ENCODE measurements at regions not wholly inside any gene's neighbourhood (a gene's known extent, or its start where the extent isn't known, plus 50 kb on each side); places are given as distances from the start of the nearest gene placed in this dataset.

DNA sequence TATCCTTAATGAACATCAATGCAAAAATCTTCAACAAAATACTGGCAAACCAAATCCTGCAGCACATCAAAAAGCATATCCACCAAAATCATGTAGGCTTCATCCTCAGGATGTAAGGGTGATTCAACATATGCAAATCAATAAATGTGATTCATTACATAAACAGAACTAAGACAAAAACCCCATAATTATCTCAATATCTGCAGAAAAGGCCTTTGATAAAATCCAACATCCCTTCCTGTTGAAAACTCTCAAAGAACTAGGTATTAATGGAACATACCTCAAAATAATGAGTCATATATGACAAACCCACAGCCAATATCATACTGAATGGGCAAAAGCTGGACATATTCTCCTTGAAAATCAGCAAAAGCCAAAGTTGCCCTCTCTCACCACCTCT is 54.6 kb upstream of the DEPDC1 start:
- Histone ChIP-seq H3K27me3 (ENCODE audit: control insufficient read depth, insufficient read depth, low read length) (no peaks in the 10 kb centered on the region), H3K36me3 (ENCODE audit: control insufficient read depth, insufficient read depth, low read length) (no peaks in the 10 kb centered on the region), H3K27ac (ENCODE audit: low read depth, low read length) (no peak overlapping the region), H3K4me3 (ENCODE audit: low read length) (no peak overlapping the region), H3K4me1 (ENCODE audit: control insufficient read depth, insufficient read depth, low read length) (no peaks in the 10 kb centered on the region), H3K9ac (ENCODE audit: low read length) (no peak overlapping the region)

DNA sequence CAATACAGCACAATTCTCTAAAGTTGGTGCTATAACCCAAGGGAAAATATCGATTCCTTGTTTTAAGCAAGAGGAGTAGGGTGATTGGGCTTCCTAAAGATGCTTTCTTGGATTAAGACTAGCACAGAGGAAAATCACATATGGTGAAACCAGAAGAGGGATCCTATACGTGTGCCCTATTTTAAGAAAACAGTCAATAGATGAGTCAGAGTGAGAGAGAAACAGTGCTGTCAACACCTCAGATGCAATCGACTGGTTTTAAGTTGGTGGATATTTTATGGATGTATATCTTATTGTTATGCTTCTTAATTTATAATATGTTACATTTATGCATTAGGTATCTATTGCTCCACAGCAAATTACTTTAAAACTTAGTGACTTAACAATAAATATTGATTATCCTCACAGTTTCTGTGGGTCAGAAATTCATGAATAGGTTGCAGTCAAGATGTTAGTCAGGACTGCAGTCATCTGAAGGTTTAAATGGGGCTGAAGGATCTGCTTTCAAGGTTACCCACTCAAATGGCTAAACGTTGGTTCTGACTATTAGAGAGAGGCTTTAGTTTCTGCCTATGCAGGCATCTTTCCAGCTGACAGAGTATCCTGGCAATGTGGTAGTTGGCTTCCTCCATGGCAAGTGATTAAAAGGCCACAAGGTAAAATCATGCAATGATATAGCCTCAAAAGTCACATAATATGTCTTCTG is 61.6 kb upstream of the DEPDC1 start:
- H3K4me3 ChIP-seq (ENCODE audit: low read length): no peak overlapping the region
- no peak overlapping the region for H3K9ac ChIP-seq (ENCODE audit: low read length)
- H3K4me1 ChIP-seq (ENCODE audit: control insufficient read depth, insufficient read depth, low read length): no peaks in the 10 kb centered on the region
- no peaks in the 10 kb centered on the region for H3K36me3 ChIP-seq (ENCODE audit: control insufficient read depth, insufficient read depth, low read length)
- H3K27me3 ChIP-seq (ENCODE audit: control insufficient read depth, insufficient read depth, low read length): no peaks in the 10 kb centered on the region
- H3K27ac ChIP-seq (ENCODE audit: low read depth, low read length): no peak overlapping the region

DNA sequence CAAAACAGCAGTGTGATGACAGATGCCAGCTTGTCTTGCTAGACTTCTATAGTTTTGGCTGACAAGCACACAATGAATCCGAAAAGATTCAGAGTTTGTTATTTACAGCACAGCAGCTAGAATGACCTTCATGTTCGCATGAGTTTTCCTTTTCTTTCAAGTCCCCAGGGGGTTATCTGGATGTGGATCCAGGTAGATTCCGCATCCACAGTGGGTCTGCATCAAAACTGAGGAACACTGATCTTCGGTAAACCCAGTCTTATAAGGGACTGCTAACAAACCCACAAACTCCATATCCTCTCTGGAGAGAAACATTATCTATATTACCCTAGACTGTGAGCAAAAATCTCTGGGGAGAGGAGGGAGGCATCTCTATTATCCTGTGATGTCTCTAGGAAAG is 69.0 kb upstream of the DEPDC1 start:
- no peaks in the 10 kb centered on the region for H3K36me3 ChIP-seq (ENCODE audit: control insufficient read depth, insufficient read depth, low read length)
- no peaks in the 10 kb centered on the region for H3K27me3 ChIP-seq (ENCODE audit: control insufficient read depth, insufficient read depth, low read length)
- no peak overlapping the region for H3K27ac ChIP-seq (ENCODE audit: low read depth, low read length)
- no peaks in the 10 kb centered on the region for H3K4me1 ChIP-seq (ENCODE audit: control insufficient read depth, insufficient read depth, low read length)
- H3K9ac ChIP-seq (ENCODE audit: low read length): no peak overlapping the region
- no peak overlapping the region for H3K4me3 ChIP-seq (ENCODE audit: low read length)

DNA sequence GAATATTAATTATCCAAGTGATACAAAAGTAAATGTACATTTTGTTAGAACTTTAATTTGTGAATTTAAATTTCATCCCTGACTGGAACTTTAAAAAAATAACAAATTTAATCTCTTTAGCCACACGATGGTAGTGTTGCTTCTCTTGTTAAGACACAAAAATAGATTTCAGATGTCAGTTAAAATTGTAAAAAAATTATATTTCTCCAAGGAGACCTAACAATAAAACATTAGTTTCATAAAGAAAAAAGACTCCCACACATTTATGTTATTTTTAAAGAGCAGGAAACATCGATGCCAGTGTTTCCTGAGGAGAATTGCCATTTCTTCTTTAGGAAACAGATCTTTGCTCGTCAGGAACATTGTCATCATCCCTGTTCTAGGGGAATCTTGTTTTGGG is 74.0 kb upstream of the DEPDC1 start:
- Histone ChIP-seq H3K4me1 (ENCODE audit: control insufficient read depth, insufficient read depth, low read length) (no peaks in the 10 kb centered on the region), H3K27me3 (ENCODE audit: control insufficient read depth, insufficient read depth, low read length) (no peaks in the 10 kb centered on the region), H3K36me3 (ENCODE audit: control insufficient read depth, insufficient read depth, low read length) (no peaks in the 10 kb centered on the region), H3K27ac (ENCODE audit: low read depth, low read length) (no peak overlapping the region), H3K4me3 (ENCODE audit: low read length) (no peak overlapping the region), H3K9ac (ENCODE audit: low read length) (no peak overlapping the region)

DNA sequence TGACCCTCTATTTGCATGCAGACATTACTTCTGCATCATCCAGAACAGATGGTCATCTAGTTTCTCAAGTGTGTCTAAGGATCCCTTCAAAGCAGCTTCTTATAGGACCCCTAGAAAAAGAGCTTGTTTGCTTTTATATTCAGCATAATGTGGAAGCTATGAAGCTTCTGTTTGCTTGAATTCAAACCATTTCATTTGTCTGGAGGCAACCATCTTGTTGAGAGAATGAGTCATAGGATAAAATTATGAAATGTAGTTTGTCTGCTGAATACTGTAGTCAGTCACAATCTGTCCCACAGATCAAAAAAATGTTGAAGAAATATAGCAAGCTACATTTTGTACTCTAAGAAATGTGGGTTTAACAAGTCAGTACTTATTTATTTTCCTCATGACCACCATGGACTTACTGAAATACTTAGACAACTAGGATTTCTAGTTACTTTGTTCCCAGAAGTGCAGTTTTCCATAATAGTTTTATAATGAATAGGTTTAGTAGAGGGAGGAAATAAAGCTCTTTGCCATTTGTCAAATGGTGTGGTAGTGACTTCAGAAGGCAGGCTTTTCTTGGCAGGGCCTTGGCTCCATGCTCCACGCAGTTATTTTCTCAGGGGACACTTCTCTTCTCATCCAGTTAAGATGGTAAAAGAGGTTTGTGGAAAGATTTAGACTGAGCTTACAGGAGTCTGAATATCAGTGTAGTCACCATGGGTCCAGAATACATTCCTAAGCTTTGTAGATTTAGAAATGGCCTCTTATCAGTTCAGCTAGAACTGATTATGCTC is 74.8 kb upstream of the DEPDC1 start:
- H3K27ac ChIP-seq (ENCODE audit: low read depth, low read length): no peak overlapping the region
- H3K4me3 ChIP-seq (ENCODE audit: low read length): no peak overlapping the region
- H3K36me3 ChIP-seq (ENCODE audit: control insufficient read depth, insufficient read depth, low read length): no peaks in the 10 kb centered on the region
- no peaks in the 10 kb centered on the region for H3K4me1 ChIP-seq (ENCODE audit: control insufficient read depth, insufficient read depth, low read length)
- H3K9ac ChIP-seq (ENCODE audit: low read length): no peak overlapping the region
- H3K27me3 ChIP-seq (ENCODE audit: control insufficient read depth, insufficient read depth, low read length): no peaks in the 10 kb centered on the region

DNA sequence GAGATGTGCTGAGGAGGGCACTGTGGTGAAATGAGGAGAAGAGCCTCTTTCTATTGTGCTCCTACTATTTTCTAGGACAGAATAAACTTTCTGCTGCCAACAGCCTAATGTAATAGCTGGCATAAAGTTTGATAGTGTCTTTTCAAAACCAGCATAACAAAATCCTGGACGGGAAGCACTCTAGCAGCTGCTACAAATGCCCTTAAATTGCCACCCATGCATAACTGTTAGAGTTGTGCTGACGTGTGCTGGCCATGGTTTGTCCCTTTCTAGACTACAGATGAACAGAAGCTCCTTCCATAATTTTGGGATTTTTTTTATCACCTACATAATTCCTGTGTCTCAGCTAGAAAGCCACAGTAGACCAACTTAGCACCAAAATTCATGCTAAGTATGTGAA is 88.5 kb upstream of the DEPDC1 start:
- Histone ChIP-seq H3K4me3 (ENCODE audit: low read length) (no peak overlapping the region), H3K36me3 (ENCODE audit: control insufficient read depth, insufficient read depth, low read length) (no peaks in the 10 kb centered on the region), H3K27ac (ENCODE audit: low read depth, low read length) (no peak overlapping the region), H3K4me1 (ENCODE audit: control insufficient read depth, insufficient read depth, low read length) (no peaks in the 10 kb centered on the region), H3K9ac (ENCODE audit: low read length) (no peak overlapping the region), H3K27me3 (ENCODE audit: control insufficient read depth, insufficient read depth, low read length) (no peaks in the 10 kb centered on the region)

DNA sequence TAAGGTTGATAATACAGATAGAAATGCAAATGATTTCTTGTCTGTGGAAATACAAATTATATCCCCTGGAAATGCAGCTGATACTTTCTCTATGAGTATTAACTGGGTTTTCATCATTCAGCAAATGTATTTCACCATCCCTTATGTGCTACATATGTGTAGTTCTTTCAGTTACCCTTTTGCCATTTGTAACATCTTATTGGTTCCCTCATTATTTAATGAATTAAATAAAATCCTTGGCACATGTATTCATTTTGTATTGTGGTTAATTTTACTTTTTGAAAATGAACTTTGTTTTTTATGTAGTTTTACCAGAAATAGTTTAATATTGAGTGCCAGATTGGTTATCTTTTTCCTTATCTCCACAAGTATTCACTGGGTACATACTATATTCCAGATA is 89.9 kb upstream of the DEPDC1 start:
- Histone ChIP-seq H3K27ac (ENCODE audit: low read depth, low read length) (no peak overlapping the region), H3K4me1 (ENCODE audit: control insufficient read depth, insufficient read depth, low read length) (no peaks in the 10 kb centered on the region), H3K4me3 (ENCODE audit: low read length) (no peak overlapping the region), H3K36me3 (ENCODE audit: control insufficient read depth, insufficient read depth, low read length) (no peaks in the 10 kb centered on the region), H3K9ac (ENCODE audit: low read length) (no peak overlapping the region), H3K27me3 (ENCODE audit: control insufficient read depth, insufficient read depth, low read length) (no peaks in the 10 kb centered on the region)

DNA sequence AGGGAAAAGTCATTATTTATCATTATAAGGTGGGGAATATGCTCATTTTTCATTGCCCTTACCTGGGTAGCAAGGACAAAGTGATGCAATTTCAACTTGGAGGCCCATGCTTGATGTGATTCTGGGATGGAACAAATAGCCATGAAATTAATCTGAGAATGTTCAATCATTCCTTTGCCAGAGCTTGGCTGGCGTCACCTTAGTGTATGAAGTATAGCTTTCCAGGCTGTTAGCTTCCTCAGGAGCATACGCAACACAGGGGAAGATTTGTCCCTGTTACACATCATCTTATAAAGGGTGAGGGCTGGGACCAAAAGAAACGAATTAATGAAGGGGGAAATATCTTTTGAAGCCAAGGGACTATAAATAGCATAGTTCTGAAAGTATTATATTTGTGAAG is 91.4 kb upstream of the DEPDC1 start:
- Histone ChIP-seq H3K4me1 (ENCODE audit: control insufficient read depth, insufficient read depth, low read length) (no peaks in the 10 kb centered on the region), H3K4me3 (ENCODE audit: low read length) (no peak overlapping the region), H3K27me3 (ENCODE audit: control insufficient read depth, insufficient read depth, low read length) (no peaks in the 10 kb centered on the region), H3K36me3 (ENCODE audit: control insufficient read depth, insufficient read depth, low read length) (no peaks in the 10 kb centered on the region), H3K27ac (ENCODE audit: low read depth, low read length) (no peak overlapping the region), H3K9ac (ENCODE audit: low read length) (no peak overlapping the region)

DNA sequence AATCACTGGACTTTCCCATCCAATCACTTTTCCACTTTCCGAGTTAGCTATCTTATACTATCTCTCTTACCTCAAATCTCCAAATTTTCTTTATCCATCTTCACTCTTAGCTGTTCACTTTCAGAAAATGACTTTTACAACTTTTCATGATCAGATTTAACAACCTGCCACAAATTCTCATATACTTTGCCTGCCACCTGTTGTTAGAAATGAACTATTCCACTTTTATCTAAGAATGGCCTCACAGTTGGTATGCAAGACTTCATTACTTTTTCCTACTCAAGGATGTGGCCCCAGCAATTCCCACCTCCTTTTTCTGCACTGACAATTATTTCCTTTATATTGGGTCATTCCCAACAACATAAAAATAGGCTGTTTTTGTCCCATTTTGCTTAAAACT is 93.6 kb upstream of the DEPDC1 start:
- Histone ChIP-seq H3K9ac (ENCODE audit: low read length) (no peak overlapping the region), H3K4me1 (ENCODE audit: control insufficient read depth, insufficient read depth, low read length) (no peaks in the 10 kb centered on the region), H3K36me3 (ENCODE audit: control insufficient read depth, insufficient read depth, low read length) (no peaks in the 10 kb centered on the region), H3K4me3 (ENCODE audit: low read length) (no peak overlapping the region), H3K27me3 (ENCODE audit: control insufficient read depth, insufficient read depth, low read length) (no peaks in the 10 kb centered on the region), H3K27ac (ENCODE audit: low read depth, low read length) (no peak overlapping the region)

DNA sequence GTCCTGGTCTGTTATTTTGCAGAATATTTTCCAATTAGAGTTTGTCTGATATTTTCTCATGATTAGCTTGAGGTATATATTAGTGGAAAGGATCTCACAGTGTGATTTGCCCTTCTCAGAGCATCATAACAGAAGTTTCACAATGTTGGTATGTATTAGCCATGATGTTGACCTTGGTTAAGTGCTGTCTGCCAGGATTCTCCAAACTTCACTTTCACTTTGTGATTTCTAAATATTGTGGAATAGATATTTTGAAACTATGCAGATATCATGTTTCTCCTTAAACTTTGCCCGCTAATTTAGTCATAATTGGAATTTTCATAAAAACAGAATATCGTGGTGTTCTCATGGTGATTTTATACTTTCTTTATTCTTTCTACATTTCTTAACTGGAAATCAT is 98.0 kb upstream of the DEPDC1 start:
- Histone ChIP-seq H3K4me3 (ENCODE audit: low read length) (no peak overlapping the region), H3K9ac (ENCODE audit: low read length) (no peak overlapping the region), H3K36me3 (ENCODE audit: control insufficient read depth, insufficient read depth, low read length) (no peaks in the 10 kb centered on the region), H3K27me3 (ENCODE audit: control insufficient read depth, insufficient read depth, low read length) (no peaks in the 10 kb centered on the region), H3K4me1 (ENCODE audit: control insufficient read depth, insufficient read depth, low read length) (no peaks in the 10 kb centered on the region), H3K27ac (ENCODE audit: low read depth, low read length) (no peak overlapping the region)

DNA sequence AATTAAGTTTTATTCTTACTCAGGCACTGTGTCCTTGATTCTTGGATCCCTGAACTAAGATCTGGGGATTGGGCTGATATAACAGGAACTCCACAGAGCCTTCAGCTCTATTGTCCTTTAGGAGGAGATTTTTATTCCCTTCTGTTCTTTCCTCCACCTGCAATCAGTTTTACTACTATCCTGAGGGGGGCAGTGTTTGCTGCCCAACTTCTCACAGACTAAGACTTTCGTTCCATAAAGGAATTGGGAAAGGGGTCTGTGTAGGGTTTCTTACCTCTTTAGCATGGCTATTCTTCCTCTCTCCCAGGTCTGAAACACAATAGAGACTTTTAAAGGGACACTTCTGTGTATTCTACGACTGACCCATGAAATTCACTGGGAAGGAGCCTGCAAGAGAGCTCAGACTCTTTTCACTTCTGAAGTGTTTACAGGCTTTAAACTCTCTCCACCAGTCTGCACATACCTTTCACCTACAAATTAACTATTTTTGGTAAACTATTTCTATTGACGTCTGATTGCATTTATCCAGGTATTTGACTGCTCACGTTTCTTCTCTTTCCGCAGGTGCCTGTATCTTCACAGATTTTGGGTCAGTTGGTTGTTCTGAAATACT is 103.3 kb upstream of the DEPDC1 start:
- no peak overlapping the region for H3K9ac ChIP-seq (ENCODE audit: low read length)
- no peaks in the 10 kb centered on the region for H3K4me1 ChIP-seq (ENCODE audit: control insufficient read depth, insufficient read depth, low read length)
- H3K27ac ChIP-seq (ENCODE audit: low read depth, low read length): no peak overlapping the region
- H3K36me3 ChIP-seq (ENCODE audit: control insufficient read depth, insufficient read depth, low read length): no peaks in the 10 kb centered on the region
- no peak overlapping the region for H3K4me3 ChIP-seq (ENCODE audit: low read length)
- H3K27me3 ChIP-seq (ENCODE audit: control insufficient read depth, insufficient read depth, low read length): no peaks in the 10 kb centered on the region

DNA sequence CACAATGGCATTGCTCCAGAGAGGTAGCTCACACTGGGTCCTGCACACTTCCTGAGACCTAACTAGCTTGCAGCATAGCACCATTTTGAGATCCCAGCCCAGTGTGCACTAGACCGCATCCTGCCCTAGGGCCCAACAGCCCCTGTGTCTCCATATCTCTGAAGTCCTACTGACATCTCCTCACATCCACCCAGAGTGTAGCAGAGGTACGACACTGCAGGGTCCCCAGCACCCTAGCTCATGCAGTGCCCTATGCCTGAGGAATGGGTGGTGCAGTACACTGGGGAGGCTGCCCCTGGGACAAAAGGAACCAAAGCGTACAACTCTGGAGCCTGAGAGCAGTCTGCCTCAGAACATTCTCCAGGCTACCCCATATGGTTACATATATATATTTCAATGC is 111.4 kb upstream of the DEPDC1 start:
- Histone ChIP-seq H3K27ac (ENCODE audit: low read depth, low read length) (no peak overlapping the region), H3K36me3 (ENCODE audit: control insufficient read depth, insufficient read depth, low read length) (no peaks in the 10 kb centered on the region), H3K27me3 (ENCODE audit: control insufficient read depth, insufficient read depth, low read length) (no peaks in the 10 kb centered on the region), H3K9ac (ENCODE audit: low read length) (no peak overlapping the region), H3K4me3 (ENCODE audit: low read length) (no peak overlapping the region), H3K4me1 (ENCODE audit: control insufficient read depth, insufficient read depth, low read length) (no peaks in the 10 kb centered on the region)

DNA sequence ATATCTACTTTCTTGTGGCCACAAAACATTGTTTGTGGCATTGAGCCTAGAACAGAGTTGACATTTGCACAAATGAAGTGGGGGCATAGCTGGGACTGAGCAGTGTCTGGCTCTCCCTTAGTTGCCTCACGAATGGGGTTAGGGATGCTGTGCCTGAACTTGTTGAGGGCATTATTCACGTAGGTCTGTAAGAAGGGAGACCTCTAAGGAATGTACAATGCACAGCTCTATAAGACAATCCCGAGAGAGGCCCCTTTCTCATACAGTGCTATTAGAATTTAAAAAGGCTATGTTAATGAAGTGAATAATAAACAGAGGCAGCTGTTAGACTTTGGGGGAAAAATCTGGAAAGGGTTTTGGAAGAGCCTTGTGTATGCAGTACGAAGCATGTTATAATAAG is 118.4 kb upstream of the DEPDC1 start:
- no peak overlapping the region for H3K27ac ChIP-seq (ENCODE audit: low read depth, low read length)
- no peaks in the 10 kb centered on the region for H3K27me3 ChIP-seq (ENCODE audit: control insufficient read depth, insufficient read depth, low read length)
- no peak overlapping the region for H3K4me3 ChIP-seq (ENCODE audit: low read length)
- H3K4me1 ChIP-seq (ENCODE audit: control insufficient read depth, insufficient read depth, low read length): no peaks in the 10 kb centered on the region
- no peaks in the 10 kb centered on the region for H3K36me3 ChIP-seq (ENCODE audit: control insufficient read depth, insufficient read depth, low read length)
- H3K9ac ChIP-seq (ENCODE audit: low read length): no peak overlapping the region
